ENCODE measurements at regions not wholly inside any gene's neighbourhood (a gene's known extent, or its start where the extent isn't known, plus 50 kb on each side); places are given as distances from the start of the nearest gene placed in this dataset.

GRCh38 chr6:15763837-15764236, 101.0 kb upstream of the DTNBP1 start:
- TF ChIP-seq CTCF (conservative IDR thresholded peaks at IDR 0.05) = no peak
- H3K27ac ChIP-seq = no peak overlapping the region

- H3K27ac ChIP-seq = no peak overlapping the region
- TF ChIP-seq CTCF (conservative IDR thresholded peaks at IDR 0.05) = no peak
Measured at GRCh38 chr6:15763364-15763763, 100.5 kb upstream of the DTNBP1 start.

- TF ChIP-seq CTCF (conservative IDR thresholded peaks at IDR 0.05) = no peak
- H3K27ac ChIP-seq = no peak overlapping the region
Measured at GRCh38 chr6:15761045-15761502, 98.2 kb upstream of the DTNBP1 start.

- no peak for TF ChIP-seq CTCF (conservative IDR thresholded peaks at IDR 0.05)
- no peak overlapping the region for H3K27ac ChIP-seq
Measured at GRCh38 chr6:15758631-15759215, 95.9 kb upstream of the DTNBP1 start.

- no peak overlapping the region for H3K27ac ChIP-seq
- no peak for TF ChIP-seq CTCF (conservative IDR thresholded peaks at IDR 0.05)
Measured at GRCh38 chr6:15755526-15755925, 92.7 kb upstream of the DTNBP1 start.

- H3K27ac ChIP-seq = no peak overlapping the region
- no peak for TF ChIP-seq CTCF (conservative IDR thresholded peaks at IDR 0.05)
Measured at GRCh38 chr6:15754706-15755079, 91.9 kb upstream of the DTNBP1 start.

GRCh38 chr6:15754035-15754705, 91.3 kb upstream of the DTNBP1 start:
- no peak for TF ChIP-seq CTCF (conservative IDR thresholded peaks at IDR 0.05)
- no peak overlapping the region for H3K27ac ChIP-seq
